GM18870 (cell line): ENCODE measurements at regions not wholly inside any gene's neighbourhood (a gene's known extent, or its start where the extent isn't known, plus 50 kb on each side); places are given as distances from the start of the nearest gene placed in this dataset.
"Not testable (repeated sequence)": the region's sequence is repeated elsewhere in the genome, so short reads cannot be mapped to it uniquely, and the experiment has no call there.

Experiments used
- ATAC-seq: cut with Tn5 transposase; IDR thresholded peaks from one replicate; pipeline ENCODE4 v1.9.1; 2021; ENCODE audit warnings: moderate library complexity; ENCODE audit not compliant: unreplicated experiment

GRCh38 chr19:30267332-30267731 lies 104.9 kb upstream of the ZNF536 start:
- no peak for ATAC-seq

DNA sequence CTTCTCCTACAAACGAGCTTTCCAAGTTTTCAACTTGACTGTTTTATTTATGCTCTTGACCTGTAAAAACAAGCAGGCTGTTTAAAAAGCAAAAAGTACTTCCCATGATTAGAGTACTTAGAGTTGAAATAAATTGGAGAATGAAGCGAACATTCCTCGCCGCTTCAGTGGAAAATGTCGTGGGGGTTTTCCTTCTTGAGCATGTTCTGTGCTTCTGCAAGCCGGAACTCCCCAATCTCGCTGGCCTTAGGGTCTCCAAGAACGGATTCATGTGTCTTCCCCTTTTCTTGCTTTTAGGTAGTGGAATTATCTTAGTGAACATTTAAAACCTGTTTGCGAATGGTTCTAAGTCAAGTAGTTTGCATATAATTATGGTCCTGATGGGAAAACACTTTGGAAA lies 103.6 kb upstream of the ZNF536 start:
- ATAC-seq = no peak

GRCh38 chr19:30269638-30270037 lies 102.5 kb upstream of the ZNF536 start:
- no peak for ATAC-seq

DNA sequence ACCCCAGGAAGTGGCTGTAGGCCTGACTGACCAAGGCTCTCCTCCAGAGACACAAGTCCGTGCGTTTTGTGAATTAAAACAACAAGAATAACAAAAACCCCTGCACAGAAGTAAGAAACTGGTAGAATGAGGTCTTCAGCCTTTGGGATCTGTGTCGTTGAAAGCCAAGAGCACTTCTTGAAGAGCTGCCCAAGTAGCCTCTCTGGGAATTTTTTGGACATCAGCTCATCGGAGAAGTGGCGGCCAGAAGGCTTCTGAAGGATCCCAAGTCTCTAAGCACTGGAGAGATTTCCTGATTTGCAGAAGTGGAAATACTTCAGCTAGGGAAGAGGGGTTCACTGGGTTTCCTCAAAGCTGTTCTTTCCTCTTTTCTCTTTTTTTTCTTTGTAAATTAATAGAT lies 100.4 kb upstream of the ZNF536 start:
- ATAC-seq = no peak

GRCh38 chr19:30272554-30272953 lies 99.6 kb upstream of the ZNF536 start:
- no peak for ATAC-seq

GRCh38 chr19:30273184-30273583 lies 99.0 kb upstream of the ZNF536 start:
- ATAC-seq = no peak

GRCh38 chr19:30274987-30275386 lies 97.2 kb upstream of the ZNF536 start:
- ATAC-seq = no peak

GRCh38 chr19:30276011-30276882 lies 95.9 kb upstream of the ZNF536 start:
- no peak for ATAC-seq

- ATAC-seq = no peak
Measured at GRCh38 chr19:30276883-30277280, 95.3 kb upstream of the ZNF536 start.

GRCh38 chr19:30277941-30278881 lies 94.0 kb upstream of the ZNF536 start:
- no peak for ATAC-seq

- no peak for ATAC-seq
Measured at GRCh38 chr19:30278882-30279254, 93.3 kb upstream of the ZNF536 start.

DNA sequence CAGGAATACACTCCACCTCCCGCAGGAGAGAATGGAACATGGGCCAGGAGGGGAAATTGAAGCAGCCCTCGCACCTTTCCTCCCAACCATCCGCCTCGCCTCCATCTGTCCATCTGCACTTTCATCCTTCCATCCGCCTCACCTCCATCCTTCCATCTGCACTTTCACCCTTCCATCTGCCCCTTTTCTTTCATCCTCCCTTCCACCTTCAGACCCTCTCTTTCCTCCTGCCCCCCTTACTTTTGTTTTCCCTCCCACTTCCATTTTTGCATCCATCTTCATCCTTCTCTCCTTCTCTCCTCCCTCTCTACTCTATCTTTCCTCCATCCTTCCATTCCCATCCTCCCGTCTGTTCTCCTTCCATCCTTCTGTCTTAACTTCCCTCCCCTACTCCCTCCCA lies 92.2 kb upstream of the ZNF536 start:
- no peak for ATAC-seq

DNA sequence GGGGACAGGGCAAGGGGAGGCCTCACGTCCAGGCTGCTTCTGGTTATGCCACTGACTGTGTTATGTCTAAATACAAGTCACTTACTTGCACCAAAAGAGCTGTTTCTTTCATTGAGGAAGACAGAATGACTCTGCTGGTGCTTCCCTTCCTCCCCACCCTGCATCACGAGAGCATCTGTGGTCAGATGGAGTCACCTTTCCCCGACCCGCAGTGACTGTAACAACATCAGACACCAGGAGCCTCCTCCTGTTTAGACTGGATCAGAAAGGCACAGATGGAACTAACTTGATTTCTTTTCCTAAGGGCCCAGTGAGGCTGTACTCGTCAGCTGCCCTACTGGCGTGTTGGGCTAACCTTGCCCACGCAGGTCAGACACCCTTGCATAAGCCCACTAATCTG lies 90.3 kb upstream of the ZNF536 start:
- no peak for ATAC-seq

DNA sequence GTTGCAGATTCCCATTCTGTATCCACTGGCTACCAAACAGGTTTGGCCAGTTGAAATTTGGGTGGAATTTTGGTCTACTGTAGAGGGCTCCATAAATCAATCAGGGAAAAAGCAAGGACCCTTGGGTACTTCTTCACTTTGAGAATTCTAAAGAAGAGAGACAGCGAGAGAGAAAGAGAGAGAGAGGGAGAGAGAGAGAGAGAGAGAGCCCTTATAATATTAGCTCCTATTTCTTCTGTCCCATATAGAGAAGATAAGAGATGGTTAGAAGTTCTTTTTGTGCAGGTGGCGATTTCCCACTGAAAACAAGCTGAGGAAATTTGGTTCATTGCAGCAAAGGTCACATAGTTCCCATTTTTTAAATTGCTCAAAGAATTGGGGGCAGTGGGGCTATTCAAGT lies 88.6 kb upstream of the ZNF536 start:
- no peak for ATAC-seq

DNA sequence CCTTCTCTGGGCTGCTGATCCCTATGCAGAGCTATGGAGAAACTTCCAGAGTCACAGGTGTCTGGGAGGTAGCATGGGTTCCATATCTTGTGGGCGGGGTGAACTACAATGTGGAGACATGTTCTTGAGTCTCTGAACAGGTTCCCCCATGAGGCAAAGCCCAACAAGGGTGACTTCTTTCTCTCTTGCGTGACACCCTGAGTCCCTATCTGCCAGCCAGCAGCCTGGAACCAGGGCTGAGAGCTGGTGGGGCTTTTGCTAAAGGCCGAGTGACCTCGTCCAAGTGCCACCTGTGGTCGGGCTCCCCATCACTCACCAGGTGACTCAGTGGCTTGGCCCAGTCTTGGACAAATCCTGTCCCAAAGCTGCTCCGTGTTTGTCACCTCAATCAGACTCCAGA lies 88.0 kb upstream of the ZNF536 start:
- ATAC-seq = no peak

DNA sequence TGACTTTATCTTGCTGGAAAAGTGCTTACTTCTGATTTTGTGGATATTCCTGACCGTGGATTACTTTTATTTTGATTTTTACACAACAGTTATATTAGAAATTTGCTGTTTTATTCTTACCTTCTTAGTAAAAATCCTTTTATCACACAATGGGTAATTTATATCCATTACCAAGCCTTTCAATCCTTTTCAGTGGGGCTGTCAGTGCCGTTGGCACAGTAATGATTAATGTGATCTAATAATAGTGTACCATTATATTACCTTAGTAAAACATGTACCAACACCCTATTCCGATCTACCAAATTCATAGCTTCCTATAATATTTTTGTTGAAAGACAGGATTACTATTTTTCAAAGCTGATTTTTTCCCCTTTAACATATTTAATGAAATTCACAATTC lies 87.3 kb upstream of the ZNF536 start:
- no peak for ATAC-seq

DNA sequence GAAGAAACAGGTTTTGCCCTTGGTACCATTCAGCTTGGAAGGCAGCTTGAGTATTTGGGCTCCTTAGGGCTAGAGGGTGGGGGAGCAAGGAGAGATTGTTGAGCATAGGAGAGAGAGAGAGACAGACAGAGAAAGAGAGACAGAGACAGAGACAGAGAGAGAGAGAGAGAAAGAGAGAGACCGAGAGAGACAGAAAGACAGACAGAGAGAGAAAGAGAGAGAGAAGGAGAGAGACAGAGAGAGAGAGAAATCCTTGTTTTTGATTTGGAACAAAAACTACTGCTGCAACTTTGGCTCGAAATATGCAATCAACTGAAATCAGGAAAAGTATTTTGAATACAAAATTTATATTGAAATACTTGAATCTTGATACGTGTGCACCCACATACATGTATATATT lies 85.8 kb upstream of the ZNF536 start:
- ATAC-seq = no peak

DNA sequence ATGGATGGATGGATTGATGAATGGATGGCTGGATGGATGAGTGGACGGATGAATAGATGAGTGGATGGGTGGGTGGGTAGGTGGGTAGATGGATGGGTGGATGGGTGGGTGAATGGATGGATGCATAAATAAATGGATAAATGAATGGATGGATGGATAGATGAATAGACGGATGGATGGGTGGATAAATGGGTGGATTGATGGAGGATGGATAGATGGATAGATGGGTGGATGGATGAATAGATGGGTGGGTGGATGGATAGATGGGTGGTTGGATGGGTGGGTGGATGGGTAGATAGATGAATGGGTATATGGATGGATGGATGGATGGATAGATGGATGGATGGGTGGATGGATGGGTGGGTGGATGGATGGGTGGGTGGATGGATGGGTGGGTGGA lies 84.9 kb upstream of the ZNF536 start:
- ATAC-seq = no peak

DNA sequence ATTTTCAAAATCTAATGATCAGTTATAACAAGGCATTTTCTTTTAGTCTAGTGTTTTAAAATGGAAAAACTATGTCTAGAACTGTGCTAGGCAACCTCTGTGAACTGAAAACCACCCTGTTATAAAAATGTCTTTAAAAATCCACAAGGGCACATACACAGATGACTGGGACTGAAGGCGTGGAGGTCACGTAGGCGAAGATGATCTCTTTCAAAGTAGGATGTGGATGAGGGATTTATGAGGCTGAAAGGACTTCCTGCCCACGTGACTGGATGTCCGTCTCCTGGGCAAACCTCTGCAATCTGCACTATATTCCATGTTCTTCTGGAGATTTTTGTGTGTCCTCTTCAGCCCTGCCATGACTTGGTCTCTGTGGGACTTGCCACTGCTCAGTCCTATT lies 84.2 kb upstream of the ZNF536 start:
- no peak for ATAC-seq

DNA sequence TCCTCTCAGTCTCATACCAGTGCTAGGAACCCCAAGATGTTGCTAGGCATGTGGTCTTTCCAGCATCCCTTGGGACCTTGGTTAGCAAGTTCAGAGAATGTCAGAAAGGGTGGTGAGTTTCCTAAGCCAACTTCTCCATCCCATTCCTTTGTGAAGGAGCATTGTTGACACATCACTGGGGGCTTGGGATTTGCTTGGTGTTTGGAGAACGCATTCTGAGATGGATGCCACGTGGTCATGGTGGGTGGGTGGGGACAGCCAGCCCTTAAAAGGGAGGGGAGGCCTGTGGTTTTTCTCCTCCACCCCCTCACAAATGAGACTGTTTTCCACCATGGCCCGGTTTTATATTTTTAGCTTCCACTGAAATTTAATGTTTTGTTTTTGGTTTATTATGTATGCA lies 83.3 kb upstream of the ZNF536 start:
- no peak for ATAC-seq

DNA sequence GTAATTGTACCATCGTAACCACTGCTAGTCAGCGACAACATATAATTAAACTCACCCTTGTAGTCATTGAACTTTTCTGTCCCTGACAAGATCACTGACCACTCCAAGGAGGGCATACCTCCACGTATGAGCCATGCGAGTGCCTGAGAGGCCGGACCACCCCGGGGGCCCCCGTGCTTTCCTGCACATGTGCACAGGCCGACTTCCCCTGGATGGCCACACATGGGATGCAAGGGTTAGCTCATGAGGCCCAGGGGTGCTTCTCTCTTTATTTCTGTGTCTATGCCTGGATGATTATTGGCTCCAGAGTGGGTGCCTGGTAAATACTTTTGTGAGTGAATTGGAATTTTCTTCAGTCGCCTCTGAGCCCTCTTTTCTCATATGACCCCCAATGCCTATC lies 82.8 kb upstream of the ZNF536 start:
- no peak for ATAC-seq

DNA sequence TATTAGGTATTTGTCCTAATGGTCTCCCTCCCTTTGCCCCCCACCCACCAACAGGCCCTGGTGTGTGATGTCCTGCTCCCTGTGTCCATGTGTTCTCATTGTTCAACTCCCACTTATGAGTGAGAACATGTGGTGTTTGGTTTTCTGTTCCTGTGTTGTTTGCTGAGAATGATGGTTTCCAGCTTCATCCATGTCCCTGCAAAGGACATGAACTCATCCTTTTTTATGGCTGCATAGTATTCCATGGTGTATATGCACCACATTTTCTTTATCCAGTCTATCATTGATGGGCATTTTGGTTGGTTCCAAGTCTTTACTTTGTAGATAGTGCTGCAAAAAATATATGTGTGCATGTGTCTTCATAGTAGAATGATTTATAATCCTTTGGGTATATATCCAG lies 81.4 kb upstream of the ZNF536 start:
- not testable (repeated sequence) for ATAC-seq
